ENCODE measurements at regions not wholly inside any gene's neighbourhood (a gene's known extent, or its start where the extent isn't known, plus 50 kb on each side); places are given as distances from the start of the nearest gene placed in this dataset.
"Not testable (repeated sequence)": the region's sequence is repeated elsewhere in the genome, so short reads cannot be mapped to it uniquely, and the experiment has no call there.

DNA sequence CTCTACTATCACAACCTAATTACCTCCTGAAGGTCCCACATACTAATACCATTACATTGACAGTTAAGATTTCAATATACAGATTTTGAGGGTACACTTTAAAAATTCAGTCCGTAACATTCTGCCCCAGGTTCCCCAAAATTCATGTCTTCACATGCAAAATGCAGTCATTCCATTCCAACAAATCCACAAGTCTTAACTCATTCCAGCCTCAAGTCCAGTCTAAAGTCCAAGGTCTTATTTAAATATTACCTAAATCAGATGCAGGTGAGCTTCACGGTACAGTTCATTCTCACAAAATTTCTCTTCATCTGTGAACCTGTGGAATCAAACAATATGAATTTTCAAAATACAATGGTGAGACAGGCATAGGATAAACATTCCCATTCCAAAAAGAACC, 1332.0 kb downstream of the CDH12 start:
- H4K20me1 ChIP-seq (ENCODE audit: insufficient read depth, low read length); ATAC-seq; H3K4me1 ChIP-seq (ENCODE audit: insufficient read depth, low read length); H3K4me3 ChIP-seq (replicated peaks in 1 of 3; ENCODE audit: insufficient read depth in 1 of 3, low read depth in 2 of 3, low read length in 3 of 3); CTCF ChIA-PET (ENCODE audit: low intra/inter-chr PET ratio, low total read pairs); H3K79me2 ChIP-seq (ENCODE audit: insufficient read depth, low read length); H3K4me2 ChIP-seq (ENCODE audit: low read depth, low read length); H3K36me3 ChIP-seq (replicated peaks in 1 of 2; ENCODE audit: control insufficient read depth in 1 of 2, insufficient read depth in 2 of 2, low read length in 2 of 2); H3K27ac ChIP-seq (ENCODE audit: extremely low read length, insufficient read depth, low read length); H3K9me3 ChIP-seq (ENCODE audit: low read length); H3K27me3 ChIP-seq (ENCODE audit: control insufficient read depth in 1 of 2, insufficient read depth in 2 of 2, low read length in 2 of 2); POLR2A ChIA-PET; H3K9ac ChIP-seq (ENCODE audit: insufficient read depth, low read depth, low read length); FAIRE-seq; intact Hi-C loops (cut with micrococcal nuclease; ENCODE audit: unreplicated experiment); DNase-seq (ENCODE audit: low spot score); H2AFZ ChIP-seq (ENCODE audit: low read length); BruUV-seq (replicated peaks); in situ Hi-C loops (cut with HindIII; ENCODE audit: extremely low pct_ligation_motif_present, low pct_unique_long_range_greater_than_20kb): not testable (repeated sequence)
- WGBS (ENCODE audit: low lambda C conversion rate): 35% methylated on average over 2 of the region's 2 CpGs

DNA sequence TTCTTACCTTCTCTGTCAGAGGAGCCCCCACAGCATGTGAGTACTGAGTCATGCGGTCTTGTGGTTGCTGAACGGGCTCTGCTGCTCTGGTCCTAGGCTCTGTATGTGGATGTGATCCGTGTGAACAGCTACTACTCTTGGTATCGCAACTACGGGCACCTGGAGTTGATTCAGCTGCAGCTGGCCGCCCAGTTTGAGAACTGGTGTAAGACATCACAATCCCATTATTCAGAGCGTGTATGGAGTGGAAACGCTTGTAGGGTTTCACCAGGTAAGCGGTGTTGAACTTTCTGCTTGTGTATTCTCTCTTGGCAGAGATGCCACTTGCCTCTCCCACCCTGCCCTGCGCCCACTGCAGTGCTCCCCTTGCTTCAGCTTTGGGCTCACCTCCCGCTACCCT, 1356.2 kb downstream of the CDH12 start:
- H3K79me2 ChIP-seq (ENCODE audit: insufficient read depth, low read length); H3K27me3 ChIP-seq (ENCODE audit: control insufficient read depth in 1 of 2, insufficient read depth in 2 of 2, low read length in 2 of 2); ATAC-seq; H3K9ac ChIP-seq (ENCODE audit: insufficient read depth, low read depth, low read length); intact Hi-C loops (cut with micrococcal nuclease; ENCODE audit: unreplicated experiment); H3K4me1 ChIP-seq (ENCODE audit: insufficient read depth, low read length); POLR2A ChIA-PET; FAIRE-seq; H4K20me1 ChIP-seq (ENCODE audit: insufficient read depth, low read length); H3K27ac ChIP-seq (ENCODE audit: extremely low read length, insufficient read depth, low read length); BruUV-seq (replicated peaks); H3K4me3 ChIP-seq (replicated peaks in 1 of 3; ENCODE audit: insufficient read depth in 1 of 3, low read depth in 2 of 3, low read length in 3 of 3); H3K36me3 ChIP-seq (replicated peaks in 1 of 2; ENCODE audit: control insufficient read depth in 1 of 2, insufficient read depth in 2 of 2, low read length in 2 of 2); DNase-seq (ENCODE audit: low spot score); H2AFZ ChIP-seq (ENCODE audit: low read length); CTCF ChIA-PET (ENCODE audit: low intra/inter-chr PET ratio, low total read pairs); H3K9me3 ChIP-seq (ENCODE audit: low read length); H3K4me2 ChIP-seq (ENCODE audit: low read depth, low read length); in situ Hi-C loops (cut with HindIII; ENCODE audit: extremely low pct_ligation_motif_present, low pct_unique_long_range_greater_than_20kb): not testable (repeated sequence)
- WGBS (ENCODE audit: low lambda C conversion rate): 74% methylated on average over 4 of the region's 11 CpGs

DNA sequence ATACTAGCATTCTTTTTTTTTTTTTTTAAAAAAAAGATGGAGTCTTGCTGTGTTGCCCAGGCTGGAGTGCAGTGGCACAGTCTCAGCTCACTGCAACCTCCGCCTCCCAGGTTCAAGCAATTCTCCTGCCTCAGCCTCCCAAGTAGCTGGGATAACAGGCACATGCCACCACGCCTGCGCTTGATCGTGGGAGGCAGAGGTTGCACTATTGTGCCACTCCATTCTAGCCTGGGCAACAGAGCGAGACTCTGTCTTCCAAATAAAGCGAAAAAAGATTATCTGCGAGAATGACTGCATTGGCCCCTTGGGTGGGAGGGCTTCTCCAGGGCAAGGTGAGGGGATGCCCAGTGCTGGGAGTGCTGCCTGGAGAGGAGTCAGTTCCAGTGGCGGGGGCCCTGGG, 1357.1 kb downstream of the CDH12 start:
- H3K4me2 ChIP-seq (ENCODE audit: low read depth, low read length); H4K20me1 ChIP-seq (ENCODE audit: insufficient read depth, low read length); H3K9me3 ChIP-seq (ENCODE audit: low read length); DNase-seq (ENCODE audit: low spot score); H3K4me1 ChIP-seq (ENCODE audit: insufficient read depth, low read length); CTCF ChIA-PET (ENCODE audit: low intra/inter-chr PET ratio, low total read pairs); H3K36me3 ChIP-seq (replicated peaks in 1 of 2; ENCODE audit: control insufficient read depth in 1 of 2, insufficient read depth in 2 of 2, low read length in 2 of 2); H3K9ac ChIP-seq (ENCODE audit: insufficient read depth, low read depth, low read length); H3K27me3 ChIP-seq (ENCODE audit: control insufficient read depth in 1 of 2, insufficient read depth in 2 of 2, low read length in 2 of 2); FAIRE-seq; H3K79me2 ChIP-seq (ENCODE audit: insufficient read depth, low read length); H3K27ac ChIP-seq (ENCODE audit: extremely low read length, insufficient read depth, low read length); ATAC-seq; POLR2A ChIA-PET; in situ Hi-C loops (cut with HindIII; ENCODE audit: extremely low pct_ligation_motif_present, low pct_unique_long_range_greater_than_20kb); BruUV-seq (replicated peaks); H3K4me3 ChIP-seq (replicated peaks in 1 of 3; ENCODE audit: insufficient read depth in 1 of 3, low read depth in 2 of 3, low read length in 3 of 3); intact Hi-C loops (cut with micrococcal nuclease; ENCODE audit: unreplicated experiment); H2AFZ ChIP-seq (ENCODE audit: low read length): not testable (repeated sequence)
- WGBS (ENCODE audit: low lambda C conversion rate): 85% methylated on average over 8 of the region's 8 CpGs

DNA sequence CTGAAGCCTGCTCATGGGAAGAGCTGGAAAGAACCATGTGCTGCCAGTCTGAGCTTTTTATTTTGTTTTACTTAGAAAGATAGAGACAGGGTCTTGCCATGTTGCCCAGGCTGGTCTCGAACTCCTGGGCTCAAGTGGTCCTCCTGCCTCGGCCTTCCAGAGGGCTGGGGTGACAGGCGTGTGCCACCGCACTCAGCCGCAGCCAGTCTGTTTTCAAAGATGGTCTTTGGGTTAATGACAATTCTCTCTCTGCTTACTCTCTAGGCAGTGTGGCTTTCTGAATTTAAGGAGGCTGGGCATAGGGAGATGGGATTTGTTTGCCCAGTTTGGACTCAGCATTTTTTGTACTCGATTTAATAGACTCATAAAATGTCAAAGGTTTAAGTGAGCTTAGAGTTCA, 1357.9 kb downstream of the CDH12 start:
- H3K4me3 ChIP-seq (replicated peaks in 1 of 3; ENCODE audit: insufficient read depth in 1 of 3, low read depth in 2 of 3, low read length in 3 of 3); H3K9me3 ChIP-seq (ENCODE audit: low read length); H2AFZ ChIP-seq (ENCODE audit: low read length); BruUV-seq (replicated peaks); ATAC-seq; H3K4me2 ChIP-seq (ENCODE audit: low read depth, low read length); H4K20me1 ChIP-seq (ENCODE audit: insufficient read depth, low read length); H3K9ac ChIP-seq (ENCODE audit: insufficient read depth, low read depth, low read length); H3K79me2 ChIP-seq (ENCODE audit: insufficient read depth, low read length); DNase-seq (ENCODE audit: low spot score); in situ Hi-C loops (cut with HindIII; ENCODE audit: extremely low pct_ligation_motif_present, low pct_unique_long_range_greater_than_20kb); CTCF ChIA-PET (ENCODE audit: low intra/inter-chr PET ratio, low total read pairs); H3K27me3 ChIP-seq (ENCODE audit: control insufficient read depth in 1 of 2, insufficient read depth in 2 of 2, low read length in 2 of 2); H3K36me3 ChIP-seq (replicated peaks in 1 of 2; ENCODE audit: control insufficient read depth in 1 of 2, insufficient read depth in 2 of 2, low read length in 2 of 2); H3K4me1 ChIP-seq (ENCODE audit: insufficient read depth, low read length); H3K27ac ChIP-seq (ENCODE audit: extremely low read length, insufficient read depth, low read length); POLR2A ChIA-PET; FAIRE-seq; intact Hi-C loops (cut with micrococcal nuclease; ENCODE audit: unreplicated experiment): not testable (repeated sequence)
- WGBS (ENCODE audit: low lambda C conversion rate): 100% methylated on average over 5 of the region's 6 CpGs

DNA sequence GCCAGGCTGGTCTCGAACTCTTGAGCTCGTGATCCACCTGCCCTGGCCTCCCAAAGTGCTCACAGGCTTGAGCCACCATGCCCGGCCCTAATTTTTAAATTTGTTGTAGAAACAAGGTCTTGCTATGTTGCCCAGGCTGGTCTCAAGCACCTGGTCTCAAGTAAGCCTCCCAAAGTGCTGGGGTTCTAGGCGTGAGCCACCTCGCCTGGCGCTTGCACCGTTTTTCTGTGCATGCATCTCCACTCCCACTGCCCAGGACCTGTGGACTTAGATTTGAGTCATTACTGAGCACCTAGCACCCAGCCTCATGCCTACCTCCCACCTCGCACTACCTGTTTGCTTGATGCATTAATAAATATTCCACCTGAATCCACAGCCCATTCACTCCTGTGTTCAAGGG, 1359.1 kb downstream of the CDH12 start:
- BruUV-seq (replicated peaks); DNase-seq (ENCODE audit: low spot score): not testable (repeated sequence)

More for the DNA sequence above, 1359.1 kb downstream of the CDH12 start:
- H3K36me3 ChIP-seq (replicated peaks in 1 of 2; ENCODE audit: control insufficient read depth in 1 of 2, insufficient read depth in 2 of 2, low read length in 2 of 2); H3K4me3 ChIP-seq (replicated peaks in 1 of 3; ENCODE audit: insufficient read depth in 1 of 3, low read depth in 2 of 3, low read length in 3 of 3); POLR2A ChIA-PET; H3K4me2 ChIP-seq (ENCODE audit: low read depth, low read length); CTCF ChIA-PET (ENCODE audit: low intra/inter-chr PET ratio, low total read pairs); H3K9me3 ChIP-seq (ENCODE audit: low read length); H3K27ac ChIP-seq (ENCODE audit: extremely low read length, insufficient read depth, low read length); intact Hi-C loops (cut with micrococcal nuclease; ENCODE audit: unreplicated experiment); H4K20me1 ChIP-seq (ENCODE audit: insufficient read depth, low read length); in situ Hi-C loops (cut with HindIII; ENCODE audit: extremely low pct_ligation_motif_present, low pct_unique_long_range_greater_than_20kb); H3K27me3 ChIP-seq (ENCODE audit: control insufficient read depth in 1 of 2, insufficient read depth in 2 of 2, low read length in 2 of 2); H3K79me2 ChIP-seq (ENCODE audit: insufficient read depth, low read length); H2AFZ ChIP-seq (ENCODE audit: low read length); FAIRE-seq; ATAC-seq; H3K4me1 ChIP-seq (ENCODE audit: insufficient read depth, low read length); H3K9ac ChIP-seq (ENCODE audit: insufficient read depth, low read depth, low read length): not testable (repeated sequence)
- 100% methylated on average over 3 of the region's 8 CpGs for WGBS (ENCODE audit: low lambda C conversion rate)
